IgD-negative memory B cell (primary cell): ENCODE measurements at regions not wholly inside any gene's neighbourhood (a gene's known extent, or its start where the extent isn't known, plus 50 kb on each side); places are given as distances from the start of the nearest gene placed in this dataset.

Experiments used
- H3K27ac Mint-ChIP-seq, 3 donors: one replicate each; pipeline ENCODE4 v1.8.0; 2020 to 2022; ENCODE audit warnings: mild to moderate bottlenecking in 3 of 3, mixed read lengths in 3 of 3, moderate library complexity in 1 of 3
- H3K27me3 Mint-ChIP-seq: one replicate; pipeline ENCODE4 v1.8.0; 2021; ENCODE audit warnings: mixed read lengths
- H3K36me3 Mint-ChIP-seq: one replicate; pipeline ENCODE4 v1.8.0; 2020; ENCODE audit warnings: mild to moderate bottlenecking, mixed read lengths
- H3K4me1 Mint-ChIP-seq, 3 donors: one replicate each; pipeline ENCODE4 v1.8.0; 2020 to 2022; ENCODE audit warnings: mixed read lengths in 3 of 3, mild to moderate bottlenecking in 1 of 3
- H3K4me3 Mint-ChIP-seq, 4 donors: one replicate each; pipeline ENCODE4 v1.8.0; 2020 to 2022; ENCODE audit warnings: mild to moderate bottlenecking in 4 of 4, mixed read lengths in 4 of 4, moderate library complexity in 3 of 4
- H3K9me3 Mint-ChIP-seq, 3 donors: one replicate each; pipeline ENCODE4 v1.8.0; 2020 to 2021; ENCODE audit warnings: mixed read lengths in 3 of 3, mild to moderate bottlenecking in 1 of 3

DNA sequence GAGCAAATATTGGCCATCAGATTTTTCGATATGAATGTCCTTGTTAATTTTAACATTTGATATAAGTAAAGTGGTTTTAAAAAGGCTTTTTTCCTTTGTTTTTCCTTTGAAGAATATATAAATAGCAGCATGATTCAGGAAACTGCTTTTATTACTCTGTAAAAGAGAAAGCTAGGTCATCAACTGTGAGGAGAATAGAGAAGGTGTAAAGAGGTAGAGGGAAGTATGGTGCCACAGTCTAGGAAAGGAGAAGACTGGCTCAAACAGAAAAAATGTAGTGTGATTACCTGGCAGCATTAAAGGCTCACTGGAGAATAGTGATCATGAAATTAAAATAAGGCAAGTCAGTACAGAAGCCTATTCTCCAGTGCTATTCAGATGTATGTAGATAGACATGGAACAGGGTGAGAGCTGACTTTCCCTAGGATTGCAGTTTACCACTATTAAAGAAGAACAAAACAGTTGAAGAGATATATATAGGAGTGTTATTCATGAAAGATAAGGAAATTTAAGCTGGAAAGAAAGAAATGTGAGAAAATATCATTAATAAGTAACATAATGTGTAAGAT lies 1115.9 kb upstream of the PCDH9 start:
- H3K4me3 Mint-ChIP-seq = no peak overlapping the region

GRCh38 chr13:68323124-68323523 lies 1093.0 kb upstream of the PCDH9 start:
- Mint-ChIP-seq H3K36me3 (peaks cover 1% of the 10 kb centered on the region), H3K27me3 (peaks cover 2% of the 10 kb centered on the region), H3K4me1 (no peaks in the 10 kb centered on the region), H3K4me3 (no peak overlapping the region), H3K27ac (no peak overlapping the region), H3K9me3 (peaks cover 4 to 16% (median 7%) of the 10 kb centered on the region in 3 donors)

More for the DNA sequence above, 1115.9 kb upstream of the PCDH9 start:
- Mint-ChIP-seq H3K27ac (no peak overlapping the region), H3K36me3 (no peaks in the 10 kb centered on the region), H3K4me1 (no peaks in the 10 kb centered on the region), H3K9me3 (peaks cover 2 to 8% (median 6%) of the 10 kb centered on the region in 3 donors), H3K27me3 (no peaks in the 10 kb centered on the region)

- Mint-ChIP-seq H3K27me3 (peaks cover 2% of the 10 kb centered on the region), H3K9me3 (peaks cover 6 to 16% (median 9%) of the 10 kb centered on the region in 3 donors), H3K27ac (no peak overlapping the region)
These were observed 1089.2 kb upstream of the PCDH9 start for GRCh38 chr13:68319384-68319783.

GRCh38 chr13:68304286-68304893 lies 1074.3 kb upstream of the PCDH9 start:
- Mint-ChIP-seq H3K4me1 (no peaks in the 10 kb centered on the region), H3K36me3 (no peaks in the 10 kb centered on the region), H3K27ac (no peak overlapping the region), H3K4me3 (no peak overlapping the region), H3K9me3 (peaks cover 0 to 1% (median 0%) of the 10 kb centered on the region in 3 donors), H3K27me3 (no peaks in the 10 kb centered on the region)

More at GRCh38 chr13:68319384-68319783, 1089.2 kb upstream of the PCDH9 start:
- peaks cover 1% of the 10 kb centered on the region for H3K36me3 Mint-ChIP-seq
- no peaks in the 10 kb centered on the region for H3K4me1 Mint-ChIP-seq
- no peak overlapping the region for H3K4me3 Mint-ChIP-seq

GRCh38 chr13:68293631-68294030 lies 1063.5 kb upstream of the PCDH9 start:
- no peaks in the 10 kb centered on the region for H3K36me3 Mint-ChIP-seq
- H3K4me3 Mint-ChIP-seq = no peak overlapping the region
- no peaks in the 10 kb centered on the region for H3K4me1 Mint-ChIP-seq
- no peak overlapping the region for H3K27ac Mint-ChIP-seq
- H3K9me3 Mint-ChIP-seq = peaks cover 0 to 2% (median 0%) of the 10 kb centered on the region in 3 donors
- H3K27me3 Mint-ChIP-seq = no peaks in the 10 kb centered on the region

DNA sequence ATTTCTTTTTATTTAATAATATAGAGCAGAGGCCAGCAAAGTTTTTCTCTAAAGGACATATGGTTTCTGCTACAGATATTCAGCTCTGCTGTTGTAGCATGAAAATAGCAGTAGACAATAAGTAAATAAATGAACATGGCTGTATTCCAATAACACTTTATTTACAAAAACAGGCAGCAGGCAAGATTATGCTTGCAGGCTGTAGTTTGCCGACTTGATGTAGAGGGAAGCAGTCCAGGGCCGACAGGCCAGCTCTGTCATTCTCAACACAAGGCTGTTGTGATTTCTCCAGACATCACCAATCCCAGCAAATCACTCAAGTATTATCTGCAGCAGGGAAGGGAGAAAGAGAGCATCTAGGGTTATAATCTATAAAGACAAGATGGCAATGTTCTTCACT lies 1062.5 kb upstream of the PCDH9 start:
- no peak overlapping the region for H3K4me3 Mint-ChIP-seq
- peaks cover 0 to 2% (median 0%) of the 10 kb centered on the region in 3 donors for H3K9me3 Mint-ChIP-seq
- H3K27me3 Mint-ChIP-seq = no peaks in the 10 kb centered on the region
- no peaks in the 10 kb centered on the region for H3K36me3 Mint-ChIP-seq
- H3K27ac Mint-ChIP-seq = no peak overlapping the region
- H3K4me1 Mint-ChIP-seq = no peaks in the 10 kb centered on the region

DNA sequence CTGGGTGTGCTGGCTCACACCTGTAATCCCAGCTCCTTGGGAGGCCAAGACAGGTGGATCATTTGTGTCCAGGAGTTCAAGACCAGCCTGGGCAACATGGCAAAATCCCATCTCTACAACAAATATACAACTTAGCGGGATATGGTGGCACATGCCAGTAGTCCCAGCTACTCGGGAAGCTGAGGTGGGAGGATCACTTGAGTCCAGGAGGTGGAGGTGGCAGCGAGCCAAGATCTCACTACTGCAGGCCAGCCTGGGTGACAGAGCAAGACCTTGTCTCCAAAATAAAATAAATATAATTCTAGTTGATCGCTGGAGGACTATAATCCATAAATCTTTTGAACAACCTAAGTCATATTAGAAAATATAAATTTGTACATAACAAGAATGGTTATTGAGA lies 1061.5 kb upstream of the PCDH9 start:
- Mint-ChIP-seq H3K27me3 (no peaks in the 10 kb centered on the region), H3K4me1 (no peaks in the 10 kb centered on the region), H3K36me3 (no peaks in the 10 kb centered on the region), H3K27ac (no peak overlapping the region), H3K4me3 (no peak overlapping the region), H3K9me3 (peaks cover 0 to 2% (median 0%) of the 10 kb centered on the region in 3 donors)

DNA sequence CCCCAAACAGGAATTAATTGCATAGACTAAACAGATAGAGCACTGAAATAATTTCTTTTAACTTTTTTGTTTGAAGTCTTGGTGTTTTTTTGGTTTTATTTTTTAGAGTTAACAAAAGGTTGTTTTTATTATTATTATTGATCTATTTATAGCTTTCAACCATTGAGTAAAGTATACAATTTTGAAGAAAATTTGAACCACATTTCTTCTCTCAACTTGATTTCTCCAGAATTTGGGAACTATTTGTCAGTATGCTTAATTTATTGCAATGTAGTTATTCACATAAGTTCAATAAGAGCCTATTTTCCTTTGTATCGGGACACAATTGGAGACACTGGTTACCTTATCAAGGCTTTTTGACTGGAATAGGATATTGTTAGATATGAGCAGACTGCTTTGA lies 1045.6 kb upstream of the PCDH9 start:
- Mint-ChIP-seq H3K27ac (no peak overlapping the region), H3K9me3 (peaks cover 3 to 20% (median 5%) of the 10 kb centered on the region in 3 donors), H3K27me3 (no peaks in the 10 kb centered on the region), H3K4me1 (no peaks in the 10 kb centered on the region), H3K4me3 (no peak overlapping the region), H3K36me3 (no peaks in the 10 kb centered on the region)

GRCh38 chr13:68272652-68273051 lies 1042.5 kb upstream of the PCDH9 start:
- no peak overlapping the region for H3K4me3 Mint-ChIP-seq
- H3K36me3 Mint-ChIP-seq = no peaks in the 10 kb centered on the region
- peak overlapping the region in 1 of 3 donors; percentile 31 for H3K27ac Mint-ChIP-seq
- no peaks in the 10 kb centered on the region for H3K27me3 Mint-ChIP-seq
- no peaks in the 10 kb centered on the region for H3K4me1 Mint-ChIP-seq
- H3K9me3 Mint-ChIP-seq = peaks cover 3 to 19% (median 5%) of the 10 kb centered on the region in 3 donors

- no peaks in the 10 kb centered on the region for H3K9me3 Mint-ChIP-seq
- no peak overlapping the region for H3K4me3 Mint-ChIP-seq
- H3K36me3 Mint-ChIP-seq = no peaks in the 10 kb centered on the region
- H3K4me1 Mint-ChIP-seq = no peaks in the 10 kb centered on the region
- H3K27ac Mint-ChIP-seq = no peak overlapping the region
- H3K27me3 Mint-ChIP-seq = no peaks in the 10 kb centered on the region
These were observed 1034.6 kb upstream of the PCDH9 start for GRCh38 chr13:68264692-68265091.

- Mint-ChIP-seq H3K4me3 (no peak overlapping the region), H3K36me3 (no peaks in the 10 kb centered on the region), H3K4me1 (no peaks in the 10 kb centered on the region), H3K9me3 (no peaks in the 10 kb centered on the region), H3K27ac (no peak overlapping the region), H3K27me3 (no peaks in the 10 kb centered on the region)
These were observed 1031.0 kb upstream of the PCDH9 start for GRCh38 chr13:68261105-68261504.

DNA sequence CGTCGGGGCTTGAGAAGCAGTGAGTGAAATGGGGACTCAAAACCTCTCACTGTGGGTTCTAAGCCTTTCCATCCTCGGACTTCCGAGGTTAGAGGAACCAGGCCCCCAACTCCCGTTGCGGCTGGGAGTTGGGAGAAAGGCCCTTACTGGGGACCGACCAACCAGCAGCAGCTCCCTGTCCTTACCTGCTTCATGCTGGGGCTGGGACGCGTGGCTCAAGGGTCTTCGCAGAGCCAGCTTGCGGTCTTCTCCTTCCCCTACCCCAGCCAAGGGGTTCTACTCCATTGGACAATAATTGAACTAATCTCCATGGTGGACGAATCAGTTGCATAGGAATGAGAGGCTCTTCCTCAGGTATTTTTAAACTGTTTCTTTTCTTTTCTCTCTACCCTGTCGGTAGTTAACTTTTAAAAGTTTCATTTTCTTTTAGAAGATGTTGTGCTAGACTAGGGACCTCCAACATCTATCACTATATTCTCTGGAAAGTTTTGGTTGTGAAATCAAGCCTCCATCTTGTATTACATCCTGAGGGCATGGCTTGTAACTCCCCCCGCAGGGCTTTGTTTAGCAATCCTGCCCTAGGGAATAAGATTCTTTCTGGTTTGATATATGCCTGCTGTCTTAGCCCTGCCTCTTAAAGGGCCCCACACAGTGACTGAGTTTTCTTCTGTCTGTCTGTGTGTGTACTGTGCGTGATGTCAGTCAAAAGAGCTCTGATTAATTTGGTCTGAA lies 1027.1 kb upstream of the PCDH9 start:
- Mint-ChIP-seq H3K4me3 (no peak overlapping the region), H3K36me3 (no peaks in the 10 kb centered on the region), H3K27me3 (no peaks in the 10 kb centered on the region), H3K27ac (no peak overlapping the region), H3K4me1 (no peaks in the 10 kb centered on the region), H3K9me3 (peaks cover 0 to 2% (median 0%) of the 10 kb centered on the region in 3 donors)

GRCh38 chr13:68254151-68254550 lies 1024.0 kb upstream of the PCDH9 start:
- Mint-ChIP-seq H3K36me3 (no peaks in the 10 kb centered on the region), H3K27ac (no peak overlapping the region), H3K4me3 (no peak overlapping the region), H3K27me3 (no peaks in the 10 kb centered on the region), H3K9me3 (peaks cover 0 to 2% (median 0%) of the 10 kb centered on the region in 3 donors), H3K4me1 (no peaks in the 10 kb centered on the region)

DNA sequence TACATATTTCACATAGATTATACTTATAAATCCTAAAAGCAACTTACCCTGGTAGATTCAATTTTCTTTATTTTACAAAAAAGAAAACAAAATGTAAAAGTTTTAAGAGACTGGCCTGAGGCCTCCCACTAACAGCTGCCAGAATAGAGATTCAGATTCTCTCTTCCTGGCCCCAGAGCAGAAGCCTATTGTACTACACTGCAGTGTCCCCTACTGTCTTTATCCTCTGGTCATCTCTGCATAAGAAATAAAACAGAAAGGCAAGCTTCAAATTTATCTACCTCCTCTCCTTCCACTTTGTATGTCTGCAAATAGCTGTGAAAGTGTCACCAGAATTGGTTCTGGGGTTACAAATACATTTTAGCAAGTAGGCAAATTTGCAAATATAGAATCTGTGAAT lies 1004.1 kb upstream of the PCDH9 start:
- no peaks in the 10 kb centered on the region for H3K36me3 Mint-ChIP-seq
- no peak overlapping the region for H3K4me3 Mint-ChIP-seq
- no peaks in the 10 kb centered on the region for H3K9me3 Mint-ChIP-seq
- no peaks in the 10 kb centered on the region for H3K4me1 Mint-ChIP-seq
- H3K27me3 Mint-ChIP-seq = no peaks in the 10 kb centered on the region
- H3K27ac Mint-ChIP-seq = no peak overlapping the region

GRCh38 chr13:68232351-68233130 lies 1002.4 kb upstream of the PCDH9 start:
- no peaks in the 10 kb centered on the region for H3K9me3 Mint-ChIP-seq
- H3K27ac Mint-ChIP-seq = no peak overlapping the region
- no peaks in the 10 kb centered on the region for H3K4me1 Mint-ChIP-seq
- no peaks in the 10 kb centered on the region for H3K36me3 Mint-ChIP-seq
- H3K27me3 Mint-ChIP-seq = no peaks in the 10 kb centered on the region
- H3K4me3 Mint-ChIP-seq = no peak overlapping the region
